GM23338 (cell line): ENCODE measurements at regions not wholly inside any gene's neighbourhood (a gene's known extent, or its start where the extent isn't known, plus 50 kb on each side); places are given as distances from the start of the nearest gene placed in this dataset.

Source experiments
- ATAC-seq: fragments of 200-7000 bp; cut with Tn5 transposase; 3 replicates; pipeline ENCODE4 v1.9.1; 2020
- DNase-seq: peaks from one replicate; pipeline ENCODE4 v3.0.0-alpha.2; 2015; ENCODE audit warnings: low spot score
- H2AFZ ChIP-seq: fragments of 200-600 bp; sonication (generic); 2 replicates; pipeline ENCODE4 v1.8.0; 2016; ENCODE audit warnings: antibody characterized with exemption, mild to moderate bottlenecking, moderate library complexity
- H3F3A ChIP-seq: fragments of 200-600 bp; sonication (generic); replicated peaks from 2 replicates; pipeline ENCODE4 v1.8.0; 2017; ENCODE audit warnings: antibody characterized with exemption, mixed run types, low read depth
- H3K27ac ChIP-seq: fragments of 200-600 bp; sonication (generic); 2 replicates; pipeline ENCODE4 v1.6.1; 2016; ENCODE audit warnings: low read depth
- H3K27me3 ChIP-seq: fragments of 200-600 bp; sonication (generic); 2 replicates; pipeline ENCODE4 v1.8.0; 2016; ENCODE audit warnings: mild to moderate bottlenecking, mixed run types, moderate library complexity; ENCODE audit not compliant: insufficient read depth
- H3K36me3 ChIP-seq: fragments of 200-600 bp; sonication (generic); 2 replicates; pipeline ENCODE4 v1.8.0; 2016; ENCODE audit warnings: mild to moderate bottlenecking; ENCODE audit not compliant: insufficient read depth
- H3K4me1 ChIP-seq: fragments of 200-600 bp; sonication (generic); 2 replicates; pipeline ENCODE4 v1.8.0; 2016; ENCODE audit warnings: mild to moderate bottlenecking, moderate library complexity; ENCODE audit not compliant: insufficient read depth
- H3K4me2 ChIP-seq: fragments of 200-600 bp; sonication (generic); 2 replicates; pipeline ENCODE4 v1.7.1; 2017; ENCODE audit warnings: mixed run types
- H3K4me3 ChIP-seq: fragments of 200-600 bp; sonication (generic); 2 replicates; pipeline ENCODE4 v1.6.1; 2016; ENCODE audit warnings: mixed run types
- H3K79me2 ChIP-seq: fragments of 200-600 bp; sonication (generic); replicated peaks from 2 replicates; pipeline ENCODE4 v1.8.0; 2017; ENCODE audit warnings: mild to moderate bottlenecking; ENCODE audit not compliant: insufficient read depth
- H3K9me2 ChIP-seq: fragments of 200-600 bp; sonication (generic); 2 replicates; pipeline ENCODE4 v1.8.0; 2017; ENCODE audit not compliant: insufficient read depth
- H4K20me1 ChIP-seq: fragments of 200-600 bp; sonication (generic); replicated peaks from 2 replicates; pipeline ENCODE4 v1.8.0; 2017; ENCODE audit warnings: mild to moderate bottlenecking; ENCODE audit not compliant: insufficient read depth
- H3K27ac Mint-ChIP-seq: 2 replicates; pipeline ENCODE4 v1.8.0; 2020; ENCODE audit warnings: inconsistent platforms, mild to moderate bottlenecking, moderate library complexity, mixed read lengths
- H3K27me3 Mint-ChIP-seq: 3 replicates; pipeline ENCODE4 v1.8.0; 2022; ENCODE audit warnings: low read depth, mild to moderate bottlenecking, moderate library complexity, mixed read lengths, inconsistent platforms; ENCODE audit not compliant: insufficient read depth, poor library complexity
- H3K36me3 Mint-ChIP-seq: 3 replicates; pipeline ENCODE4 v1.8.0; 2021; ENCODE audit warnings: low read depth, mild to moderate bottlenecking, inconsistent platforms, moderate library complexity, mixed read lengths
- H3K4me1 Mint-ChIP-seq: 3 replicates; pipeline ENCODE4 v1.8.0; 2020; ENCODE audit warnings: mild to moderate bottlenecking, inconsistent platforms, mixed read lengths
- H3K4me3 Mint-ChIP-seq: 3 replicates; pipeline ENCODE4 v1.8.0; 2021; ENCODE audit warnings: moderate library complexity, mild to moderate bottlenecking, inconsistent platforms, mixed read lengths
- H3K9me3 Mint-ChIP-seq: 3 replicates; pipeline ENCODE4 v1.8.0; 2020; ENCODE audit warnings: moderate library complexity, mild to moderate bottlenecking, inconsistent platforms, mixed read lengths
- EZH2 ChIP-seq: fragments of 200-600 bp; sonication (generic); IDR thresholded peaks from one replicate; pipeline ENCODE4 v1.8.0; 2017; ENCODE audit warnings: antibody characterized with exemption, mild to moderate bottlenecking, low read depth; ENCODE audit not compliant: unreplicated experiment
- POLR2AphosphoS5 ChIP-seq: IDR thresholded peaks from 2 replicates; pipeline ENCODE4 v1.6.1; 2016; ENCODE audit warnings: antibody characterized with exemption, low read depth
- STAT1 ChIP-seq: IDR thresholded peaks from one replicate; pipeline ENCODE4 v1.6.1; 2016; ENCODE audit warnings: antibody characterized with exemption; ENCODE audit not compliant: unreplicated experiment
- ZNF114 ChIP-seq: fragments of 250-450 bp; sonication (Bioruptor Pico); IDR thresholded peaks from 2 replicates; pipeline ENCODE4 v1.5.0; 2020; ENCODE audit warnings: mild to moderate bottlenecking, moderate library complexity
- ZNF331 ChIP-seq: fragments of 250-450 bp; sonication (Bioruptor Pico); IDR thresholded peaks from 2 replicates; pipeline ENCODE4 v1.5.0; 2020; ENCODE audit warnings: low read depth, mild to moderate bottlenecking, moderate library complexity
- ZNF462 ChIP-seq: fragments of 250-450 bp; sonication (Bioruptor Pico); IDR thresholded peaks from 2 replicates; pipeline ENCODE4 v1.5.0; 2020; ENCODE audit warnings: mild to moderate bottlenecking, moderate library complexity
- TF ChIP-seq, protein P1 (sequence below): IDR thresholded peaks from one replicate; pipeline ENCODE4 v1.6.1; 2018; ENCODE audit warnings: antibody characterized with exemption; ENCODE audit not compliant: unreplicated experiment
- TF ChIP-seq, protein P2 (sequence below): IDR thresholded peaks from 2 replicates; pipeline ENCODE4 v1.6.1; 2016; ENCODE audit warnings: antibody characterized with exemption

- no peaks in the 10 kb centered on the region for H3K79me2 ChIP-seq
- H3K4me2 ChIP-seq = no peak overlapping the region
- H4K20me1 ChIP-seq = no peaks in the 10 kb centered on the region
- Mint-ChIP-seq H3K27me3 (no peaks in the 10 kb centered on the region), H3K9me3 (no peaks in the 10 kb centered on the region; the same call in 2 of the 3 replicates), H3K4me3 (no peak overlapping the region), H3K27ac (no peak overlapping the region), H3K4me1 (peaks cover 2% of the 10 kb centered on the region; the same call in 1 of the 3 replicates), H3K36me3 (no peaks in the 10 kb centered on the region)
- H3K4me3 ChIP-seq = no peak overlapping the region
- H3K4me1 ChIP-seq = no peaks in the 10 kb centered on the region
- TF ChIP-seq, protein P1, sequence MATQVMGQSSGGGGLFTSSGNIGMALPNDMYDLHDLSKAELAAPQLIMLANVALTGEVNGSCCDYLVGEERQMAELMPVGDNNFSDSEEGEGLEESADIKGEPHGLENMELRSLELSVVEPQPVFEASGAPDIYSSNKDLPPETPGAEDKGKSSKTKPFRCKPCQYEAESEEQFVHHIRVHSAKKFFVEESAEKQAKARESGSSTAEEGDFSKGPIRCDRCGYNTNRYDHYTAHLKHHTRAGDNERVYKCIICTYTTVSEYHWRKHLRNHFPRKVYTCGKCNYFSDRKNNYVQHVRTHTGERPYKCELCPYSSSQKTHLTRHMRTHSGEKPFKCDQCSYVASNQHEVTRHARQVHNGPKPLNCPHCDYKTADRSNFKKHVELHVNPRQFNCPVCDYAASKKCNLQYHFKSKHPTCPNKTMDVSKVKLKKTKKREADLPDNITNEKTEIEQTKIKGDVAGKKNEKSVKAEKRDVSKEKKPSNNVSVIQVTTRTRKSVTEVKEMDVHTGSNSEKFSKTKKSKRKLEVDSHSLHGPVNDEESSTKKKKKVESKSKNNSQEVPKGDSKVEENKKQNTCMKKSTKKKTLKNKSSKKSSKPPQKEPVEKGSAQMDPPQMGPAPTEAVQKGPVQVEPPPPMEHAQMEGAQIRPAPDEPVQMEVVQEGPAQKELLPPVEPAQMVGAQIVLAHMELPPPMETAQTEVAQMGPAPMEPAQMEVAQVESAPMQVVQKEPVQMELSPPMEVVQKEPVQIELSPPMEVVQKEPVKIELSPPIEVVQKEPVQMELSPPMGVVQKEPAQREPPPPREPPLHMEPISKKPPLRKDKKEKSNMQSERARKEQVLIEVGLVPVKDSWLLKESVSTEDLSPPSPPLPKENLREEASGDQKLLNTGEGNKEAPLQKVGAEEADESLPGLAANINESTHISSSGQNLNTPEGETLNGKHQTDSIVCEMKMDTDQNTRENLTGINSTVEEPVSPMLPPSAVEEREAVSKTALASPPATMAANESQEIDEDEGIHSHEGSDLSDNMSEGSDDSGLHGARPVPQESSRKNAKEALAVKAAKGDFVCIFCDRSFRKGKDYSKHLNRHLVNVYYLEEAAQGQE = no peak
- TF ChIP-seq EZH2 (no peak), ZNF114 (no peak), ZNF462 (CRISPR knock-in tag) (no peak), STAT1 (no peak), ZNF331 (CRISPR knock-in tag) (no peak), POLR2AphosphoS5 (no peak)
- TF ChIP-seq, protein P2, sequence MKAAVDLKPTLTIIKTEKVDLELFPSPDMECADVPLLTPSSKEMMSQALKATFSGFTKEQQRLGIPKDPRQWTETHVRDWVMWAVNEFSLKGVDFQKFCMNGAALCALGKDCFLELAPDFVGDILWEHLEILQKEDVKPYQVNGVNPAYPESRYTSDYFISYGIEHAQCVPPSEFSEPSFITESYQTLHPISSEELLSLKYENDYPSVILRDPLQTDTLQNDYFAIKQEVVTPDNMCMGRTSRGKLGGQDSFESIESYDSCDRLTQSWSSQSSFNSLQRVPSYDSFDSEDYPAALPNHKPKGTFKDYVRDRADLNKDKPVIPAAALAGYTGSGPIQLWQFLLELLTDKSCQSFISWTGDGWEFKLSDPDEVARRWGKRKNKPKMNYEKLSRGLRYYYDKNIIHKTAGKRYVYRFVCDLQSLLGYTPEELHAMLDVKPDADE = no peak
- H3K9me2 ChIP-seq = no peaks in the 10 kb centered on the region
- H3K27me3 ChIP-seq = no peaks in the 10 kb centered on the region
- H3K36me3 ChIP-seq = no peaks in the 10 kb centered on the region
- H3K27ac ChIP-seq = no peak overlapping the region
- H2AFZ ChIP-seq = no peak overlapping the region
- no peaks in the 10 kb centered on the region for H3F3A ChIP-seq
- DNase-seq (no peak), ATAC-seq (no peak)
Observed at GRCh38 chr9:20082406-20082805, 293.6 kb upstream of the SLC24A2 start.
